ENCODE measurements at regions not wholly inside any gene's neighbourhood (a gene's known extent, or its start where the extent isn't known, plus 50 kb on each side); places are given as distances from the start of the nearest gene placed in this dataset.

DNA sequence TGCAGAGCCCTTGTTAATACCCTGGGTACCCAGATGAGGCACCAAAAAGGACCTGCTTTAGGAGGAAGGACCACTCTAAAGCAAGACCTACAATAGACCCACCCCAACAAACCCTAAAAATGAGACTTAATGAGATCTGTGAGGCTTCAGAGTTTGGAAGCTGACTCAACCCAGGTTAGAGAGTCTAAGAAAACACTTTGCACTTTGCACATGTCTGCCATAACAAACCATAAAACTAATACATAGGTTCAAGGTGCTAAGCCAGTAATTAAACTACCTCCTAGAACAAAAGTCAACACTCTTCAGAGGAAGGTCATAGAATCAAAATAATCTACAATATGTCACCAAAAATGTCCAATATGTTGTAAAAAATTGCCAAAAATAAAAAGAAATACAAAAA lies 124.7 kb upstream of the C1orf21 start:
- TF ChIP-seq KLF10 (tag by site-specific recombination; IDR thresholded peaks at IDR 0.05), result no peak
- TF ChIP-seq, protein P1, sequence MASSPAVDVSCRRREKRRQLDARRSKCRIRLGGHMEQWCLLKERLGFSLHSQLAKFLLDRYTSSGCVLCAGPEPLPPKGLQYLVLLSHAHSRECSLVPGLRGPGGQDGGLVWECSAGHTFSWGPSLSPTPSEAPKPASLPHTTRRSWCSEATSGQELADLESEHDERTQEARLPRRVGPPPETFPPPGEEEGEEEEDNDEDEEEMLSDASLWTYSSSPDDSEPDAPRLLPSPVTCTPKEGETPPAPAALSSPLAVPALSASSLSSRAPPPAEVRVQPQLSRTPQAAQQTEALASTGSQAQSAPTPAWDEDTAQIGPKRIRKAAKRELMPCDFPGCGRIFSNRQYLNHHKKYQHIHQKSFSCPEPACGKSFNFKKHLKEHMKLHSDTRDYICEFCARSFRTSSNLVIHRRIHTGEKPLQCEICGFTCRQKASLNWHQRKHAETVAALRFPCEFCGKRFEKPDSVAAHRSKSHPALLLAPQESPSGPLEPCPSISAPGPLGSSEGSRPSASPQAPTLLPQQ (tag by site-specific recombination; IDR thresholded peaks at IDR 0.05), result no peak
- no peak for TF ChIP-seq ZNF248 (tag by site-specific recombination; IDR thresholded peaks at IDR 0.05)
- TF ChIP-seq SP3 (tag by site-specific recombination; IDR thresholded peaks at IDR 0.05), result no peak
- no peak for TF ChIP-seq ZBTB20 (tag by site-specific recombination; IDR thresholded peaks at IDR 0.05)
- TF ChIP-seq, protein P2, sequence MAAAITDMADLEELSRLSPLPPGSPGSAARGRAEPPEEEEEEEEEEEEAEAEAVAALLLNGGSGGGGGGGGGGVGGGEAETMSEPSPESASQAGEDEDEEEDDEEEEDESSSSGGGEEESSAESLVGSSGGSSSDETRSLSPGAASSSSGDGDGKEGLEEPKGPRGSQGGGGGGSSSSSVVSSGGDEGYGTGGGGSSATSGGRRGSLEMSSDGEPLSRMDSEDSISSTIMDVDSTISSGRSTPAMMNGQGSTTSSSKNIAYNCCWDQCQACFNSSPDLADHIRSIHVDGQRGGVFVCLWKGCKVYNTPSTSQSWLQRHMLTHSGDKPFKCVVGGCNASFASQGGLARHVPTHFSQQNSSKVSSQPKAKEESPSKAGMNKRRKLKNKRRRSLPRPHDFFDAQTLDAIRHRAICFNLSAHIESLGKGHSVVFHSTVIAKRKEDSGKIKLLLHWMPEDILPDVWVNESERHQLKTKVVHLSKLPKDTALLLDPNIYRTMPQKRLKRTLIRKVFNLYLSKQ (tag by site-specific recombination; IDR thresholded peaks at IDR 0.05; ENCODE audit: borderline replicate concordance), result no peak
- H3K36me3 ChIP-seq (ENCODE audit: control insufficient read depth in 2 of 2, insufficient read depth in 1 of 2, low read length in 2 of 2), result no peaks in the 10 kb centered on the region
- CTCF ChIA-PET, result no interaction called here

DNA sequence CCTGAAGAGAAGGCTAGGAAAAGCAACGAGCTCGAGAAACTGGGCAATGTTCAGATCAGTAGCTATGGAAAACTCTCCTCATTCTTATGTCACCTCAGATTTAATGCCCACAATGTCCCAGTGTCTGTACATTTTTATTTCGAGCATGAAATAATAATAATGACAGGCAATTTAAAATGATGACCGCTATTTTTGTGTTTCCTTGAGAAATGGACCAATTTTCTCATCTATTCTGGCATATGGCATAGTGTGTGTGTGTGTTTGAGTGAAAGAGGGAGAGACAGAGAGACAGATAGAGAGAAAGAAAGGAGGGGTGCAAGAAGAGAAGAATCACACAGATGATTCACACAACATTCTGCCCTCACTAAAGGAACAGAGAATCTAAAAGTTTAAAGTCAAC lies 119.1 kb upstream of the C1orf21 start:
- no peak overlapping the region for H3K4me3 ChIP-seq (ENCODE audit: low read depth, low read length)
- H3K36me3 ChIP-seq (ENCODE audit: control insufficient read depth in 2 of 2, insufficient read depth in 1 of 2, low read length in 2 of 2), result no peaks in the 10 kb centered on the region
- POLR2A ChIA-PET, result no interaction called here
- no peak overlapping the region for H3K27ac ChIP-seq (ENCODE audit: extremely low read depth, low read depth, low read length)
- CTCF ChIA-PET, result interaction anchor here (0.9 kb wide), 1 partner anchor 396 kb away, joined by 3 read pairs; no protein-coding TSS in a partner anchor
- no peaks in the 10 kb centered on the region for H3K9me3 ChIP-seq (ENCODE audit: control insufficient read depth, insufficient read depth, low read depth, low read length)
- no peak for TF ChIP-seq KLF16 (tag by site-specific recombination; IDR thresholded peaks at IDR 0.05)
- no peak for TF ChIP-seq ZBTB7A (tag by site-specific recombination; IDR thresholded peaks at IDR 0.05; ENCODE audit: low read depth)
- no peak for TF ChIP-seq ZNF514 (tag by site-specific recombination; IDR thresholded peaks at IDR 0.05)
- no peak for TF ChIP-seq ZNF239 (tag by site-specific recombination; IDR thresholded peaks at IDR 0.05)
- TF ChIP-seq ZNF23 (tag by site-specific recombination; IDR thresholded peaks at IDR 0.05; ENCODE audit: borderline replicate concordance), result no peak
- TF ChIP-seq, protein P3, sequence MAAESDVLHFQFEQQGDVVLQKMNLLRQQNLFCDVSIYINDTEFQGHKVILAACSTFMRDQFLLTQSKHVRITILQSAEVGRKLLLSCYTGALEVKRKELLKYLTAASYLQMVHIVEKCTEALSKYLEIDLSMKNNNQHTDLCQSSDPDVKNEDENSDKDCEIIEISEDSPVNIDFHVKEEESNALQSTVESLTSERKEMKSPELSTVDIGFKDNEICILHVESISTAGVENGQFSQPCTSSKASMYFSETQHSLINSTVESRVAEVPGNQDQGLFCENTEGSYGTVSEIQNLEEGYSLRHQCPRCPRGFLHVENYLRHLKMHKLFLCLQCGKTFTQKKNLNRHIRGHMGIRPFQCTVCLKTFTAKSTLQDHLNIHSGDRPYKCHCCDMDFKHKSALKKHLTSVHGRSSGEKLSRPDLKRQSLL (tag by site-specific recombination; IDR thresholded peaks at IDR 0.05), result no peak
- TF ChIP-seq ZNF624 (tag by site-specific recombination; IDR thresholded peaks at IDR 0.05), result no peak
- TF ChIP-seq HOXD13 (CRISPR knock-in tag; IDR thresholded peaks at IDR 0.05; ENCODE audit: borderline replicate concordance), result no peak
- TF ChIP-seq ZNF16 (tag by site-specific recombination; IDR thresholded peaks at IDR 0.05; ENCODE audit: low read depth), result no peak
- no peak for TF ChIP-seq ZNF184 (tag by site-specific recombination; IDR thresholded peaks at IDR 0.05)
- no peak for TF ChIP-seq ZBTB17 (tag by site-specific recombination; IDR thresholded peaks at IDR 0.05)
- H3K4me1 ChIP-seq (ENCODE audit: control insufficient read depth, insufficient read depth, low read length), result no peaks in the 10 kb centered on the region

More for the DNA sequence above, 124.7 kb upstream of the C1orf21 start:
- Histone ChIP-seq H3K27ac (ENCODE audit: extremely low read depth, low read depth, low read length) (no peak overlapping the region), H3K4me3 (ENCODE audit: low read depth, low read length) (no peak overlapping the region), H3K9me3 (ENCODE audit: control insufficient read depth, insufficient read depth, low read depth, low read length) (no peaks in the 10 kb centered on the region), H3K4me1 (ENCODE audit: control insufficient read depth, insufficient read depth, low read length) (no peaks in the 10 kb centered on the region)
- POLR2A ChIA-PET, result no interaction called here

DNA sequence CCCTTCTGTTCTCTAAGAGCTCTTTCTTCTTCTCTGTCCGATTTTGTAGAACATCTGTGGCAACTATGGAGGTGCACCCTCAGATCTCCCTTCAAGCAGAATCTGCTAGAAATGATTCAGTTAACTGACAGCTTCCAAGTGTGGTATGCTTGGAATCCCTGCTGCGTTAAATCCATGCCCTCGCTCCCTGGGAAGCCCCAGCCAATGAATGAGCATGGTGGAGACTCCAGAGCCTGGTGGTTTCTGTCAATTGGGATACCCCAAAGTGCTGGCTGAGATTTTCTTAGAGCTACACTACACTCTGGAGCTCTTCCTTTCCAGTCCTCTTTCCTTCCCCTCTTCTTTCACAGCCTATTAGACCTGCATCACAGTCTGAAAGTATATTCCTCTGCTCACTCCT lies 116.3 kb upstream of the C1orf21 start:
- Histone ChIP-seq H3K36me3 (ENCODE audit: control insufficient read depth in 2 of 2, insufficient read depth in 1 of 2, low read length in 2 of 2) (no peaks in the 10 kb centered on the region), H3K27ac (ENCODE audit: extremely low read depth, low read depth, low read length) (no peak overlapping the region), H3K4me1 (ENCODE audit: control insufficient read depth, insufficient read depth, low read length) (no peaks in the 10 kb centered on the region), H3K9me3 (ENCODE audit: control insufficient read depth, insufficient read depth, low read depth, low read length) (no peaks in the 10 kb centered on the region), H3K4me3 (ENCODE audit: low read depth, low read length) (no peak overlapping the region)
- POLR2A ChIA-PET, result no interaction called here
- CTCF ChIA-PET, result interaction anchor here (0.9 kb wide), 1 partner anchor 11 kb away, joined by 3 read pairs; no protein-coding TSS in a partner anchor
- TF ChIP-seq ZNF223 (tag by site-specific recombination; IDR thresholded peaks at IDR 0.05) (no peak), ZNF341 (tag by site-specific recombination; IDR thresholded peaks at IDR 0.05; ENCODE audit: low read depth) (no peak), MYNN (tag by site-specific recombination; IDR thresholded peaks at IDR 0.05; ENCODE audit: borderline replicate concordance) (no peak), ZNF792 (tag by site-specific recombination; IDR thresholded peaks at IDR 0.05) (no peak), ZNF366 (tag by site-specific recombination; conservative IDR thresholded peaks at IDR 0.05) (no peak), MZF1 (tag by site-specific recombination; IDR thresholded peaks at IDR 0.05; ENCODE audit: borderline replicate concordance) (no peak), ZEB2 (tag by site-specific recombination; IDR thresholded peaks at IDR 0.05) (no peak), ZNF335 (tag by site-specific recombination; conservative IDR thresholded peaks at IDR 0.05) (no peak), ZNF155 (tag by site-specific recombination; IDR thresholded peaks at IDR 0.05) (no peak), ZNF324 (tag by site-specific recombination; IDR thresholded peaks at IDR 0.05) (no peak)
- TF ChIP-seq, protein P4, sequence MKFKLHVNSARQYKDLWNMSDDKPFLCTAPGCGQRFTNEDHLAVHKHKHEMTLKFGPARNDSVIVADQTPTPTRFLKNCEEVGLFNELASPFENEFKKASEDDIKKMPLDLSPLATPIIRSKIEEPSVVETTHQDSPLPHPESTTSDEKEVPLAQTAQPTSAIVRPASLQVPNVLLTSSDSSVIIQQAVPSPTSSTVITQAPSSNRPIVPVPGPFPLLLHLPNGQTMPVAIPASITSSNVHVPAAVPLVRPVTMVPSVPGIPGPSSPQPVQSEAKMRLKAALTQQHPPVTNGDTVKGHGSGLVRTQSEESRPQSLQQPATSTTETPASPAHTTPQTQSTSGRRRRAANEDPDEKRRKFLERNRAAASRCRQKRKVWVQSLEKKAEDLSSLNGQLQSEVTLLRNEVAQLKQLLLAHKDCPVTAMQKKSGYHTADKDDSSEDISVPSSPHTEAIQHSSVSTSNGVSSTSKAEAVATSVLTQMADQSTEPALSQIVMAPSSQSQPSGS (tag by site-specific recombination; IDR thresholded peaks at IDR 0.05; ENCODE audit: low read depth), result no peak
- TF ChIP-seq, protein P2 (tag by site-specific recombination; IDR thresholded peaks at IDR 0.05; ENCODE audit: borderline replicate concordance), result no peak
